Stimulated activated CD4-positive, alpha-beta T cell treated with anti-CD3 and anti-CD28 coated beads, Interleukin-1b, Interleukin-23, amount 100 ng/mL, for 48 hours (primary cell): ENCODE measurements at regions not wholly inside any gene's neighbourhood (a gene's known extent, or its start where the extent isn't known, plus 50 kb on each side); places are given as distances from the start of the nearest gene placed in this dataset.
"Not testable (repeated sequence)": the region's sequence is repeated elsewhere in the genome, so short reads cannot be mapped to it uniquely, and the experiment has no call there.

Experiments
- DNase-seq: peaks from one replicate; pipeline ENCODE4 v3.0.0-alpha.2; 2020

- not testable (repeated sequence) for DNase-seq
Measured at GRCh38 chr5:167858186-167858855, 433.1 kb upstream of the WWC1 start.

GRCh38 chr5:167861129-167861927 lies 430.1 kb upstream of the WWC1 start:
- DNase-seq = no peak

- DNase-seq = no peak
Measured at GRCh38 chr5:167861928-167862426, 429.5 kb upstream of the WWC1 start.

DNA sequence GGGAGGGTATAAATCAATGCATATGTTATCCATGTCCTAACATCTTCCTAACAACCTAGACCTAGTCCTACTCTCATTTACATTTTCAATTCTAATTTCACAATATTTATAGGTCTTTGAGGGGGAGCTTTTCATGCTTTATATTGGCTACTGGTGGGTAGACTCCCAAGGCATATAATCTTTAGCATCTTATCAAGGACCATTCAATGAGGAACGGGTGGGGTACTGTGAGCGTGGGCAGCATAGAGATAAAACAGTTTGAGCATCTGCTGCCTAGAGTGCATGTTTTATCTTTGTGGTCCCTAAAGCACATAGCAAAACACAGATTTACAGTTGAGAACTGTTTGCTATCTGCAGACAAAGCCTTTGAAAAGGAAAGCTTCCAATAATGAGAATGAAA lies 427.6 kb upstream of the WWC1 start:
- DNase-seq = no peak

DNA sequence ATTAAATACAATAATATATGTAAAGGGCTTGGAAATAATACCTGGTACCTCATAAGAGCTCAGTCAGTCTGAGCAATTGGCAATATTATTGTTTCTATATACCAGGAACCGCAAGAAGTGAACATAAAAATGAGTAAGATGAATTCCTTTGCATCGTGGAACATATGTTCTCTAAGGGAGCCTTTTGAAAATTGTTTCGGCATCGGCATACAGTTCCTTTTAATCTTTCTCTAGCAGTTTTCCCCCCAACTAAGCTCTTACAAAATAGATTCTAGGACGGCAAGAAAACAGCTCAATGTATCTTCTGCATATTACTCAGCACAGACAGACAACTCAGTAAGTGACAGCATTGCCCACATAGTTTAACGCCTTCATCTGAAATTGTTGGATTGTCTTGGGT lies 426.6 kb upstream of the WWC1 start:
- no peak for DNase-seq

- no peak for DNase-seq
Measured at GRCh38 chr5:167866797-167867196, 424.6 kb upstream of the WWC1 start.

GRCh38 chr5:167867281-167867680 lies 424.2 kb upstream of the WWC1 start:
- DNase-seq = no peak

- DNase-seq = no peak
Measured at GRCh38 chr5:167869125-167869524, 422.3 kb upstream of the WWC1 start.

- no peak for DNase-seq
Measured at GRCh38 chr5:167870055-167870454, 421.4 kb upstream of the WWC1 start.

DNA sequence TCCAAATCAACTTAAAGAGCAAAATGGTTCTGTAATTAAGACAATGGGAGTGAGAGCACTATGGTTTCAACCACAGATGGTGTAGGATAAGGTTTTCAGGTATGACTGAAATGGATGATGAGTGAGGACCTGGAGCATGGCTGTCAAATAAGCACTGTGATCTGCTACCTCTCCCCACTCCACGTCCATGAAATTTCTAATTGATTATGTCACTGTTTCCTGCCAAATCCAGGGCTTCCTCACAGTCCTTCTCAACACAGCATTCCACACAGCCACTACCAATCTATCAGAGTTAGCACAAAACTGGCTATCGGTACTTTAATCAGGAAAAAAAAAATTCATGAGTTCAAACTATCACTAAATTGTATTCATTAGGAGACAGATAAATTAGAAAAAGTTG lies 420.4 kb upstream of the WWC1 start:
- no peak for DNase-seq

DNA sequence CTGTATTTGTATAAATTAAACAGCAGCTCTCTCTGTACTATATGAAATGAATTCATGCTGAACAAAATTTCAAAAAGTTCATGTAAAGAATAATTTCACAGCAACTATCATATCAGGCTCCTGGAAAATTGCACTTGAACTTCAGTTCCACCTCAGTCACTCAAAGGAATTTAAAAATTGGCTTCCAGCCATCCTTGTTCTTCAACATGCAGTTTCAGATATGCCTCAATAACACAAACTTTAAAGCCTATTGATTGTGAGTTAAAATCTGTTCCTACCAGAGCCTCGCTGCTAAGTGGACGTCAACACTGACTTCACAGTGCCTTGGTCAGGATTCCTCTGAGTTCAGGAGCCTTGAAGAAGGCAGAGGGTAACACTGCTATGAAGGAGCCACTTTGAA lies 418.7 kb upstream of the WWC1 start:
- no peak for DNase-seq

GRCh38 chr5:167877114-167877722 lies 414.2 kb upstream of the WWC1 start:
- DNase-seq = no peak

- no peak for DNase-seq
Measured at GRCh38 chr5:167877924-167878323, 413.5 kb upstream of the WWC1 start.

DNA sequence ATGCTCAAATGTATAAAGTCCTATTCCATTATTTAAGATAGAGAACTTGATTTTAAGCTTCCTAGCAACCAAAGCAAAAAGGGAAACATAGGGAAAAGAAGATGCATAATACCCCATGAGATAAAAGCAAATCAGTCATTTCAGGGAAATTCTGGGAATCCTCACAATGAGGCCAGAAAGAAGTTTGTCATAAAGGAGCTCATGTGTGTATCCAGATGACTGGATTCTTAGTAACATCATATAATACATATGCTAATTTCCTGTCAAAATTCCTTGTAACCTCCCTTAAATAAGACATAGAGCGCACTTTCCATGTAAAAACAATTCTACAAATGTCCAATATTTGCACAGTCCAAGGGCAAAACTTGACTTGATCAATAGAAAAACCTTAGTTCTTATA lies 411.0 kb upstream of the WWC1 start:
- DNase-seq = no peak

GRCh38 chr5:167881041-167881440 lies 410.4 kb upstream of the WWC1 start:
- DNase-seq = no peak

DNA sequence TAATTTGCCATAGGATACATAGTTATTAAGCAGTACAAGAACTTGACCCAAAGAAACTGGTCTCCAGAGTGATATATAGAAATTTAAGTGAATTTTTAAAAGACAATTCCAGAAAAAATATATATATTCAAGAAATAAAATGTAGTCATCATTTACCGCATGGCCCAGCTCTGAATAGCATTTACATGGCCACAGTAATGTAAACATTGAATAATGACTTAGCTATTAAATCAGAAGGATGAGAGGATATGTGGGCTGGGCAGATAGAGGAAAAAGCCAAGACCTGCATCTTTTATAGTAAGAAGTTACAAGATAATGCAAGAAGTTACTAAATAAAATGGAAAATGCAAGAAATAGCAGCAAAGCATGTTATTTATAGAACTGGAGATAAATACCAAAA lies 405.2 kb upstream of the WWC1 start:
- no peak for DNase-seq

- no peak for DNase-seq
Measured at GRCh38 chr5:167888393-167888792, 403.1 kb upstream of the WWC1 start.

GRCh38 chr5:167889276-167889675 lies 402.2 kb upstream of the WWC1 start:
- no peak for DNase-seq

GRCh38 chr5:167892352-167893115 lies 398.9 kb upstream of the WWC1 start:
- no peak for DNase-seq

- no peak for DNase-seq
Measured at GRCh38 chr5:167893271-167893670, 398.2 kb upstream of the WWC1 start.

DNA sequence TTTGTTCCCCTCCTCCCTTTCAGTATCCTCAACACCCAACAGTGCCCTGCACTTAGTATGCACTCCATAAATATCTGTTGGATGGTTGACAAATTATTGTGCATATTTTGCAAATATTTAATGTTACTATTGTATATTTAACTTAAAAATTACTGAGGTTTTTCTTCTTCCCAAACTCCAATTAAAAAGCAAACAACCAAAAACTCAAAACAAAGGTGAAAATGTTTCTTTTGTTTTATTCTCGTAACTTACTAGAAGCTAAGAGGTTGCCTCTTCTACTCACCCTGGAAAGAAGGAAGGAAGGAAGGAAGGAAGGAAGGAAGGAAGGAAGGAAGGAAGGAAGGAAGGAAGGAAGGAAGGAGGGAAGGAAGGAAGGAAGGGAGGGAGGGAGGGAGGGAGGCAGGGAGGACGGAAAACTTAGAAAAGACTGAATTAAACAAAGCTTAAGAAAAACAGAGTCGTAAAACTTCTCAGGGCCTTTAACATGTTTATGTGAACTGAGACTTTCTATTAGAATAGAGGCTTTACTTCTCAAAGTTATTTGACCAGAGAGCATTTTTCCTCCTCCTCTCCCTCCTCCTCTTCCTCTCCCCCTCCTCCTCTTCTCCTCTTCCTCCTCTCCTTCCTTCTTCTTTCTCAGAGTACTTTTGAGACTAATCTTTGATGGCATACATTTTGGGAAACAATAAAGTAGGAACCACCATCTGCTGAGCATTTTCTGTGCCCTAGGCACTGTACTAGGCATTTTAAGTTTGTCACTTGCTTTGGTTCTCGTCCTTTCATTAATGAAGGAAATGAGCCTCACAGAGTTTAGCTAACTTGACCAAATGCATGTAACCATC lies 396.6 kb upstream of the WWC1 start:
- no peak for DNase-seq
